GM19328 (cell line): ENCODE measurements at regions not wholly inside any gene's neighbourhood (a gene's known extent, or its start where the extent isn't known, plus 50 kb on each side); places are given as distances from the start of the nearest gene placed in this dataset.

Source experiments
- ATAC-seq: cut with Tn5 transposase; IDR thresholded peaks from one replicate; pipeline ENCODE4 v1.9.1; 2021; ENCODE audit warnings: mild to moderate bottlenecking, moderate library complexity; ENCODE audit not compliant: unreplicated experiment

GRCh38 chr17:27239584-27239983 is 54.3 kb upstream of the WSB1 start:
- no peak for ATAC-seq

- ATAC-seq = no peak
These were observed 53.7 kb upstream of the WSB1 start for GRCh38 chr17:27240086-27240801.

- ATAC-seq = no peak
These were observed 53.1 kb upstream of the WSB1 start for GRCh38 chr17:27240802-27241155.

- no peak for ATAC-seq
These were observed 52.5 kb upstream of the WSB1 start for GRCh38 chr17:27241346-27241946.

- ATAC-seq = no peak
These were observed 51.0 kb upstream of the WSB1 start for GRCh38 chr17:27242951-27243350.

- no peak for ATAC-seq
These were observed 49.9 kb upstream of the WSB1 start for GRCh38 chr17:27244011-27244410.
